GM18868 (cell line): ENCODE measurements at regions not wholly inside any gene's neighbourhood (a gene's known extent, or its start where the extent isn't known, plus 50 kb on each side); places are given as distances from the start of the nearest gene placed in this dataset.

Experiments
- ATAC-seq: cut with Tn5 transposase; IDR thresholded peaks from one replicate; pipeline ENCODE4 v1.9.1; 2021; ENCODE audit warnings: mild to moderate bottlenecking, moderate library complexity; ENCODE audit not compliant: unreplicated experiment

- ATAC-seq: no peak
Measured at GRCh38 chr3:190790185-190790584, 72.3 kb downstream of the GMNC start.

GRCh38 chr3:190786898-190787297 is 75.6 kb downstream of the GMNC start:
- no peak for ATAC-seq

GRCh38 chr3:190785047-190785446 is 77.4 kb downstream of the GMNC start:
- ATAC-seq: no peak

GRCh38 chr3:190780524-190780923 is 82.0 kb downstream of the GMNC start:
- ATAC-seq: no peak

GRCh38 chr3:190774633-190775032 is 87.9 kb downstream of the GMNC start:
- ATAC-seq: no peak

- no peak for ATAC-seq
Measured at GRCh38 chr3:190773948-190774347, 88.5 kb downstream of the GMNC start.

GRCh38 chr3:190772831-190773230 is 89.7 kb downstream of the GMNC start:
- ATAC-seq: no peak

- ATAC-seq: no peak
Measured at GRCh38 chr3:190768891-190769290, 93.6 kb downstream of the GMNC start.

GRCh38 chr3:190767851-190768250 is 94.6 kb downstream of the GMNC start:
- no peak for ATAC-seq

GRCh38 chr3:190764231-190765134 is 98.0 kb downstream of the GMNC start:
- ATAC-seq: no peak

- no peak for ATAC-seq
Measured at GRCh38 chr3:190762801-190763200, 99.7 kb downstream of the GMNC start.

GRCh38 chr3:190747571-190747970 is 114.9 kb downstream of the GMNC start:
- ATAC-seq: no peak

- no peak for ATAC-seq
Measured at GRCh38 chr3:190746986-190747385, 115.5 kb downstream of the GMNC start.

GRCh38 chr3:190746531-190746930 is 116.0 kb downstream of the GMNC start:
- ATAC-seq: no peak

- ATAC-seq: no peak
Measured at GRCh38 chr3:190741788-190742187, 120.7 kb downstream of the GMNC start.

- no peak for ATAC-seq
Measured at GRCh38 chr3:190739641-190740185, 122.8 kb downstream of the GMNC start.

- no peak for ATAC-seq
Measured at GRCh38 chr3:190738636-190739155, 123.8 kb downstream of the GMNC start.

- ATAC-seq: no peak
Measured at GRCh38 chr3:190737446-190737845, 125.0 kb downstream of the GMNC start.

GRCh38 chr3:190734490-190734889 is 128.0 kb downstream of the GMNC start:
- ATAC-seq: peak; percentile 27

- no peak for ATAC-seq
Measured at GRCh38 chr3:190733591-190734146, 128.8 kb downstream of the GMNC start.

GRCh38 chr3:190731596-190731995 is 130.9 kb downstream of the GMNC start:
- ATAC-seq: no peak
